GM12891 (cell line): ENCODE measurements at regions not wholly inside any gene's neighbourhood (a gene's known extent, or its start where the extent isn't known, plus 50 kb on each side); places are given as distances from the start of the nearest gene placed in this dataset.

Experiments
- POLR2A ChIP-seq: IDR thresholded peaks from 2 replicates; pipeline ENCODE4 v1.6.1; 2011; ENCODE audit warnings: low read depth, low read length, control low read depth
- POLR2AphosphoS5 ChIP-seq: IDR thresholded peaks from 2 replicates; pipeline ENCODE4 v1.6.1; 2011; ENCODE audit warnings: low read depth, low read length, control low read depth

DNA sequence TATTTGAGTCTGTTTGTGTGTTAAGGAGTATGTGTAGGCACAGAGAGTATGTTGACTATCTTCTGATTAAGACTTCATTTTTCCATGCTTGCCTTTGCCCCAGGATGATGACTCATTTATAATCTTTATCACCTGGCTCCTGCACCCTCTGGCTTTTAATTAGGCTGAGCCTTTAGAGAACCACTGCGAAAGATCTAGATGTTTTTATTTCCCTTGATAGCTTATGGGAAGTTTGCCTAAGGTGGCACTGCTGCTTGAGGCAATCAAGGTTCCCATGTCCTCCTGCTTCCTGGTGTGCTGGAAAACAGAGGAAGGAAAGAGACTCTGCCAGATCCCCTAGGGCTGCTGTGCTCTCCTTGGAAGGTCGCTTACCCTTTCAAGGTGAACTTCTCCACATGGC, 114.6 kb downstream of the ARL4A start:
- no peak for TF ChIP-seq POLR2A
- no peak for TF ChIP-seq POLR2AphosphoS5
